Endothelial cell (in vitro differentiated cells): ENCODE measurements at regions not wholly inside any gene's neighbourhood (a gene's known extent, or its start where the extent isn't known, plus 50 kb on each side); places are given as distances from the start of the nearest gene placed in this dataset.

Source experiments
- DNase-seq: peaks from one replicate; pipeline ENCODE4 v3.0.0; 2021; ENCODE audit warnings: low spot score
- H3K27ac Mint-ChIP-seq: one replicate; pipeline ENCODE4 v1.8.0; 2021; ENCODE audit warnings: mixed read lengths, inconsistent platforms; ENCODE audit not compliant: unreplicated experiment
- H3K27me3 Mint-ChIP-seq: one replicate; pipeline ENCODE4 v1.8.0; 2021; ENCODE audit warnings: mild to moderate bottlenecking, moderate library complexity, mixed read lengths, inconsistent platforms; ENCODE audit not compliant: unreplicated experiment
- H3K36me3 Mint-ChIP-seq: one replicate; pipeline ENCODE4 v1.8.0; 2021; ENCODE audit warnings: mild to moderate bottlenecking, low read depth, mixed read lengths, inconsistent platforms; ENCODE audit not compliant: unreplicated experiment
- H3K4me1 Mint-ChIP-seq: one replicate; pipeline ENCODE4 v1.8.0; 2021; ENCODE audit warnings: mild to moderate bottlenecking, mixed read lengths, inconsistent platforms; ENCODE audit not compliant: unreplicated experiment
- H3K4me3 Mint-ChIP-seq: one replicate; pipeline ENCODE4 v1.8.0; 2021; ENCODE audit warnings: mild to moderate bottlenecking, mixed read lengths, inconsistent platforms; ENCODE audit not compliant: unreplicated experiment
- H3K9me3 Mint-ChIP-seq: one replicate; pipeline ENCODE4 v1.8.0; 2021; ENCODE audit warnings: mixed read lengths, inconsistent platforms; ENCODE audit not compliant: unreplicated experiment
- CTCF ChIP-seq: fragments of 200-600 bp; sonication (generic); IDR thresholded peaks from one replicate; pipeline ENCODE4 v1.5.0; 2021; ENCODE audit warnings: antibody characterized with exemption; ENCODE audit not compliant: unreplicated experiment

- H3K27ac Mint-ChIP-seq: no peak overlapping the region
- no peak for DNase-seq
- H3K4me1 Mint-ChIP-seq: no peaks in the 10 kb centered on the region
- no peaks in the 10 kb centered on the region for H3K9me3 Mint-ChIP-seq
- no peak overlapping the region for H3K4me3 Mint-ChIP-seq
- TF ChIP-seq CTCF: no peak
- peaks cover 8% of the 10 kb centered on the region for H3K27me3 Mint-ChIP-seq
- peaks cover 3% of the 10 kb centered on the region for H3K36me3 Mint-ChIP-seq
Observed at GRCh38 chr7:50854247-50854646, 71.6 kb upstream of the GRB10 start.

- H3K4me3 Mint-ChIP-seq: no peak overlapping the region
- peaks cover 8% of the 10 kb centered on the region for H3K27me3 Mint-ChIP-seq
- no peaks in the 10 kb centered on the region for H3K9me3 Mint-ChIP-seq
- H3K27ac Mint-ChIP-seq: no peak overlapping the region
- no peaks in the 10 kb centered on the region for H3K4me1 Mint-ChIP-seq
- TF ChIP-seq CTCF: no peak
- DNase-seq: no peak
- no peaks in the 10 kb centered on the region for H3K36me3 Mint-ChIP-seq
Observed at GRCh38 chr7:50853311-50853710, 70.6 kb upstream of the GRB10 start.

GRCh38 chr7:50852901-50853300, 70.2 kb upstream of the GRB10 start:
- DNase-seq: no peak
- H3K27me3 Mint-ChIP-seq: peaks cover 8% of the 10 kb centered on the region
- H3K4me1 Mint-ChIP-seq: no peaks in the 10 kb centered on the region
- H3K9me3 Mint-ChIP-seq: no peaks in the 10 kb centered on the region
- H3K4me3 Mint-ChIP-seq: no peak overlapping the region
- no peak for TF ChIP-seq CTCF
- no peaks in the 10 kb centered on the region for H3K36me3 Mint-ChIP-seq
- no peak overlapping the region for H3K27ac Mint-ChIP-seq

GRCh38 chr7:50851891-50852290, 69.2 kb upstream of the GRB10 start:
- Mint-ChIP-seq H3K9me3 (no peaks in the 10 kb centered on the region), H3K4me3 (no peak overlapping the region), H3K36me3 (no peaks in the 10 kb centered on the region), H3K27me3 (peaks cover 8% of the 10 kb centered on the region), H3K4me1 (no peaks in the 10 kb centered on the region), H3K27ac (no peak overlapping the region)
- TF ChIP-seq CTCF: no peak
- DNase-seq: no peak

- no peak for TF ChIP-seq CTCF
- peaks cover 8% of the 10 kb centered on the region for H3K27me3 Mint-ChIP-seq
- no peaks in the 10 kb centered on the region for H3K36me3 Mint-ChIP-seq
- H3K4me1 Mint-ChIP-seq: no peaks in the 10 kb centered on the region
- H3K27ac Mint-ChIP-seq: no peak overlapping the region
- no peaks in the 10 kb centered on the region for H3K9me3 Mint-ChIP-seq
- DNase-seq: no peak
- H3K4me3 Mint-ChIP-seq: no peak overlapping the region
Observed at GRCh38 chr7:50851451-50851850, 68.8 kb upstream of the GRB10 start.
